Caki2 (cell line): ENCODE measurements at regions not wholly inside any gene's neighbourhood (a gene's known extent, or its start where the extent isn't known, plus 50 kb on each side); places are given as distances from the start of the nearest gene placed in this dataset.

Source experiments
- DNase-seq: peaks from one replicate; pipeline ENCODE4 v3.0.0-alpha.2; 2015; ENCODE audit warnings: low read depth
- in situ Hi-C: cut with HindIII; loops from 2 replicates; pipeline ENCODE4 v1.10.0; 2016; ENCODE audit warnings: low sequenced_read_pairs, low pct_unique_long_range_greater_than_20kb, mixed read lengths

GRCh38 chr5:8906303-8906967, 639.4 kb downstream of the SEMA5A start:
- in situ Hi-C loops: no loop called here
- DNase-seq: peak; percentile 65

- DNase-seq: peak; percentile 79
- in situ Hi-C loops: no loop called here
These were observed 638.6 kb downstream of the SEMA5A start for GRCh38 chr5:8907168-8907868.

DNA sequence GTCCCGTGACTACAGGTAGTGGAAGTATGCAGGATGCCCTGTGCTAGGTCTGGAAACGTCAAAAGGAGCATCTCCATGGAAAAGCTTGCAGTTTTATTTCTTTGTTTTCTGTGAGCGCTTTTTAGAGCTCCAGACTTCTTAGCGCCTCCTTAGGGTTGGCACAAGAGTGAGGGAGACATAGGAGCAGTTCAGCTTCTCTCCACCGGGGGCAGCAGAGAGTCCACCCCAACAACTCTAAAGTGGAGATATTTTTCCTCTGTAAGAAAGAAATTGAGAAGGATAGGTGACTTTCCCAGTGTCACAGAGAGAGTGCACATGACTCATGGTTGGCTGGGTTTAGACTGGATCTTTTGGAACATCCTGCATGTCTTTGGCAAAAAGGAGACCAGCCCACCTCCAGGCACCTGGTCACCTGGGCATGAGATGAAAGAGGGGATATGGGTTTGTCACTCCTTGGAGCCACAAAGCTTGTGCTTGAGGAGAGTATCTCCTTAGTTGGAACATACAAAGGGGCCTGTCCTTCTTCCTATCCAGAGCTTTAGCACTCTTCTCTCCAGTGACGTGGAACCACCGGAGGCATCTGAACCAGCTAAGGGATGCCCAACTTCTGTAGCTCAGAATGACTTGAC, 637.7 kb downstream of the SEMA5A start:
- DNase-seq: peak; percentile 55
- in situ Hi-C loops: no loop called here

GRCh38 chr5:8912106-8912505, 633.8 kb downstream of the SEMA5A start:
- no peak for DNase-seq
- in situ Hi-C loops: no loop called here

DNA sequence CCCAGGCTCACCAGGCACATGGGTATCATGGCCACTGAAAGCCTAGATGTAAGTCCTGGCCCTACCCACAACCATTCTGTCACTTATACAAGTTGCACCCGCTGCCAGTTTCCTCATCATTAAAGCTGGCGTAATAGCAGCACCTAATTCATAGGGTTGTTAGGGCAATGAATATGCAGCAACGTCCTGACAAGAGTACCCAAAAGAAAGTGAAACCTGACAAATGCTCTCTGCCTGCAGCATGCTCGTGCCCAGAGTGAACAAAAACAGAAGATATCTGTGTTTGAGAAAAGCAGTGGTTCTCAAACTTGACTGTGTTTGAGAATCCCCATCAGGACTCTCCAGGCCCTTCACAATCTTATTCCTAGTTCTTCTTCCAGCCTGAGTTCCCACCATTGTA, 632.4 kb downstream of the SEMA5A start:
- in situ Hi-C loops: no loop called here
- no peak for DNase-seq

GRCh38 chr5:8919096-8919495, 626.8 kb downstream of the SEMA5A start:
- no peak for DNase-seq
- in situ Hi-C loops: no loop called here

GRCh38 chr5:8923526-8923925, 622.3 kb downstream of the SEMA5A start:
- DNase-seq: no peak
- in situ Hi-C loops: no loop called here

DNA sequence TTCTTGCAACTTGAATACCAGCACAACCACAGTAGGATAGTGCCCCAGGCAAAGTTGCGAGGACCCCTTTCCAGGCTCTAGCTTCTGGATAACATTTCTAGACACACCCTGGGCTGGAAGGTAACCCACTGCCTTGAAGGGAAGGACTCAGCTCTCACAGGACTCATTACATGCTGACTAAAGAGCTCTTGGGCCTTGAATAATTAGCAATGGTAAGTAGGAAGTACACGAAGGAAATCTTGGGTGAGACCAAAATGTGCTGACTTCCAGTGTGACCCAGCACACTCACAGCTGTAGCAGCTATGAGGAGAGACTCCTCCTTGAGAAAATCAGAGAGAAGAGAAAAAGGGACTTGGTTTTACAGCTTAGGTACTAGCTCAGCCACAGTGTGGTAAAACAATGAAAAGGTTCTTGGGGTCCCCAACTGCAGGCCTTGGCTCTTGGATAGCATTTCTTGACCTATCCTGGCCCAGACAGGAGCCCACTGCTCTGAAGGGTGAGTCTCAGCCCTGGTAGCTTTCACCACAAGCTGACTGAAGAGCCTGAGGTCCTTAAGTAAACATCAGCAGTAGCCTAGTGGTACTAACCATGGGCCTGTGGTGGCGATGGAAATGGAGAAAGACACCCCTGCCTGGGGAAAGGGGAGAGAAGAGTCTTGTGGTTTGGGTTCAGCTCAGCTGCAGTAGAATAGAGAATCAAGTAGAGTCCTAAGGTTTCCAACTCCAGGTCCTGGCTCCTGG, 621.7 kb downstream of the SEMA5A start:
- in situ Hi-C loops: no loop called here

GRCh38 chr5:8930021-8930420, 615.9 kb downstream of the SEMA5A start:
- in situ Hi-C loops: no loop called here
- no peak for DNase-seq

More for the DNA sequence above, 621.7 kb downstream of the SEMA5A start:
- no peak for DNase-seq

- in situ Hi-C loops: no loop called here
- DNase-seq: no peak
These were observed 611.4 kb downstream of the SEMA5A start for GRCh38 chr5:8934455-8934854.

DNA sequence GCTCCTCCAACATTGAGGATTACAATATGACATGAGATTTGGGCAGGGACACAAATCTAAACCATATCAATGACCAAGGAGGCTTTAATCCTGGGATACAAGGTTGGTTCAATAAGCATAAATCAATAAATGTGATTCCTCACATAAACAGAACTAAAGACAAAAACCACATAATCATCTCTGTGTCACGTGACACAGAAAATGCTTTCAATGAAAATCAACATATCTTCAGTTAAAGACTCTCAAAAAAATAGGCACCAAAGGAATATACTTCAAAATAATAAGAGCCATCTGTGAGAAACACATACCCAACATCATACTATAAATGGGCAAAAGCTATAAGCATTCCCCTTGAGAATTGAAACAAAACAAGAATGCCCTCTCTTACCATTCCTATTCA, 604.9 kb downstream of the SEMA5A start:
- DNase-seq: no peak
- in situ Hi-C loops: no loop called here

- in situ Hi-C loops: no loop called here
- no peak for DNase-seq
These were observed 602.6 kb downstream of the SEMA5A start for GRCh38 chr5:8943301-8943700.

DNA sequence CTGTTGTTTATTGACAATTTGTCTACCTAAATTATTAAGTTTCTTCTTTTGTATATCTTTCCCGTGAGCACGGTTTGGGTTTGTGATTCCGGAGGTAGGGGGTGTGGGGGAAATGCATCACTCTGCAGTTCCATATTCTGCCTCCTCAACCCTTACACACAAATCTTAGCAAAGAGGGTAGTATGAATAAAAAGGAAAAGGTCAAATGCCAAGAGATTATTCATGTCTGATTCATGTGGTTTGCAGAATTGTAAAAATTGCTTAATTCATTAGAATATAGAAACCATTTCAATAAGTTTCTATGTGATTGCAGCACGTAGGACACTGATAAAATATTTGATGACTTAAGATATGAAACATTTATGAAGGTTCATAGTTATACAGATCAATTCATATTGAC, 601.9 kb downstream of the SEMA5A start:
- no peak for DNase-seq
- in situ Hi-C loops: no loop called here

DNA sequence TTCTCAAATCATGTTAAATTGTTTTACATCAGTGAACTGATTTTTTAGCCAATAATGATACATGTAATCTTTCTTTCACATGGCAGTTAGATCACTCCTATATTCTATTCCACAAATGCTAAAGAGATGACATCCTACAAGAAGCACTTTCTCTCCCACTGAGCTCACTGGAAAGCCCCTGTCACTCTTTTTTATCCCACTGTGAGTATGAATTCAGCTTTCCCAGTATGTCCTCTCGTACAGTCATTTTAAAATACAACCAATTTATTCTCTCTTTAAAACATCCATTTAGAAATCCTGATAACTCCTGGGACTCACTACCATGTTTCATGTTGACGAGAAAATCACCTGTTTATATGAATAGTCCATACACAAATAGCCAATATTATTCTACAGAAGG, 599.9 kb downstream of the SEMA5A start:
- no peak for DNase-seq
- in situ Hi-C loops: no loop called here

DNA sequence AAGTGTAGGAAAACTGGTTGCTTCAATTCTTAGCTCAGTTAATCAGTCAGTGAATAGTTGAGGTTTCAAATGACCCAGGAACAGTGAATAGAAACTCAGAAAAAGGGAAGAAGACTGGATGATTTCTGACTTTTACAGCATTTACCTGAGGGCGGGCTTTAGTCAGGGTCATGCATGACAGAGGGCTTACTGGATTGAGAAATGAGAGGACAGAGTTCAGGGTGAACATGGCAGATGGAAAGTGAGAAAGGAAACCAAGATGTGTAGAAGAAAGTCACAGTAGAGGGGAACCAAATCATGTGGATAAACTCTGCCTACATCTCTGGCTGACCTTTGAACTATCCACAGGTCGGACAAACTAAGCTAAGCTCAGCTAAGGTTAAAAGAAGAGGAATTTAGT, 596.0 kb downstream of the SEMA5A start:
- DNase-seq: peak; percentile 4
- in situ Hi-C loops: no loop called here

- DNase-seq: no peak
- in situ Hi-C loops: no loop called here
These were observed 593.7 kb downstream of the SEMA5A start for GRCh38 chr5:8952147-8952546.

GRCh38 chr5:8953016-8953415, 592.9 kb downstream of the SEMA5A start:
- no peak for DNase-seq
- in situ Hi-C loops: no loop called here

DNA sequence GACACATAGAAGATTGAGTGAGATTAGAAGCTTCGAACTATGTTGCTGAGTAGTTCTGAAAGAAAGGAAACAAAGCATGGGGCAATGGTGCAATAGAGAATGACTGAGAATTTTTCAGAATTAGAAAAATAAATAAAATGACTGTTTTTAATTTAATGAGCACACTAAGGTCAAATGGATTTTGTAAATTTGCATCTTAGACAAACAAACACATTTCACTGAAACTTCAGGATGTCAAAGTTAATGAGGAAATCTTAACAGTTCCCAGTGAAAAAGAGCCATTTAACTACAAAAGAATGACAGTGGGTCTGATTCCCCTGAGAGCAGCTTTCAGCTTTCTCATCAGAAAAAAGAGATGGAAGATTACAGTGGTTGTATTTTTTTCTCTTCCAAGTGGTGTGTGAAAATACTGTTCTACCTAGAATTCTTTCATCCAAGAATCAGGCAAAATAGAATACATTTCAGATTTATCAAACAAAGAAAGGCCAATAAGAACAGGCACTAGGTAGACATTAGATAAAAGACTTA, 591.9 kb downstream of the SEMA5A start:
- in situ Hi-C loops: no loop called here
- no peak for DNase-seq

- in situ Hi-C loops: no loop called here
- DNase-seq: no peak
These were observed 591.1 kb downstream of the SEMA5A start for GRCh38 chr5:8954801-8955200.
